ENCODE measurements at regions not wholly inside any gene's neighbourhood (a gene's known extent, or its start where the extent isn't known, plus 50 kb on each side); places are given as distances from the start of the nearest gene placed in this dataset.

DNA sequence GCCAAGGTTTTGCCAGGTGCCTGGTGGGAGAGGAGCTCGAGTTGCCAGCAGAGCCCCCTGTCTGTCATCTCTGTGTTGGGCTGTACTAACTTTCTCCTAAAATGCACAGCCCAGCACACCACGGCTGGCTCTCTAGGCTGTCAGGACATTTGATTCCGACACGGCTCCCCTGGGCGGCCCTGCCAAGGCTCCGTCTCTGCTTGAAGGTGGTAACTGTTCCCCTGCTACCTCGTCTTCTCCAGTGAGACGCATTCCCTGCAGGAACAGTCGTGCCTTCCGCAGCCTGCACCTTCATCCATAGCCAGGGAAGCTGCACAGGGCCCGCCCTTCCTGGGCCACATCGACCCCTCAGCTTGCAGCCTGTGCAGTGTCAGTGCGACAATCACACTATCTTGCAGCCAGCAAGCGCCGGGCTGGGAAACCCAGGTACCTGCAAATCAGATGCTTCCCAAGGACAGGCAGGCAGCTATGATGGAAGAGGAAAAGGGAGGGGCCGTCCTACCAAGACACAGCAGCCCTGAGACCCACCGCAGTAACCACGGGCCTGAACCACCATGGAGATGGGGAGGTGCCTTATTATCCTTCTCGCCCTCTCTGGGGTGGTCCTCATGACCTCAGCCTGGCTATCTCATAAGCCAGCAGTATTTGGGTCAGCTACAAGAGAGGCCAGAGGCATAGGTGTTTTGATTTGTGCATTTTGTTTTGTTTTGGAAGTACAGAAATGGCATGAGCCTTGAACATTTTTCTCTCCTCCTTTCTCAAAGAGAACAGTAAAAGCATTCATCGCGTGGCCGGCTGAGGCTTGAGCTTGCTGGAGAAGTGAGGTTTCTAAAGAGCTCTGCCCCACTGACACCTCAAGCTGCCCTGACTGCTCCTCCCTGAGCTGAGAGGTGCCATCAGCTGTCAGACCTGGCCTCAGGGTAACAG is 361.7 kb upstream of the TNRC6C start:
- TF ChIP-seq NR3C1 (CRISPR knock-in tag; conservative IDR thresholded peaks at IDR 0.05; ENCODE audit: low read depth) (no peak), ZNF121 (CRISPR knock-in tag; IDR thresholded peaks at IDR 0.05) (no peak)

Data from WTC11 (cell line).